Fibroblast of skin of scalp (primary cell): ENCODE measurements at regions not wholly inside any gene's neighbourhood (a gene's known extent, or its start where the extent isn't known, plus 50 kb on each side); places are given as distances from the start of the nearest gene placed in this dataset.

ENCODE experiments used
- DNase-seq: peaks from one replicate; pipeline ENCODE4 v3.0.0-alpha.2; 2013

DNA sequence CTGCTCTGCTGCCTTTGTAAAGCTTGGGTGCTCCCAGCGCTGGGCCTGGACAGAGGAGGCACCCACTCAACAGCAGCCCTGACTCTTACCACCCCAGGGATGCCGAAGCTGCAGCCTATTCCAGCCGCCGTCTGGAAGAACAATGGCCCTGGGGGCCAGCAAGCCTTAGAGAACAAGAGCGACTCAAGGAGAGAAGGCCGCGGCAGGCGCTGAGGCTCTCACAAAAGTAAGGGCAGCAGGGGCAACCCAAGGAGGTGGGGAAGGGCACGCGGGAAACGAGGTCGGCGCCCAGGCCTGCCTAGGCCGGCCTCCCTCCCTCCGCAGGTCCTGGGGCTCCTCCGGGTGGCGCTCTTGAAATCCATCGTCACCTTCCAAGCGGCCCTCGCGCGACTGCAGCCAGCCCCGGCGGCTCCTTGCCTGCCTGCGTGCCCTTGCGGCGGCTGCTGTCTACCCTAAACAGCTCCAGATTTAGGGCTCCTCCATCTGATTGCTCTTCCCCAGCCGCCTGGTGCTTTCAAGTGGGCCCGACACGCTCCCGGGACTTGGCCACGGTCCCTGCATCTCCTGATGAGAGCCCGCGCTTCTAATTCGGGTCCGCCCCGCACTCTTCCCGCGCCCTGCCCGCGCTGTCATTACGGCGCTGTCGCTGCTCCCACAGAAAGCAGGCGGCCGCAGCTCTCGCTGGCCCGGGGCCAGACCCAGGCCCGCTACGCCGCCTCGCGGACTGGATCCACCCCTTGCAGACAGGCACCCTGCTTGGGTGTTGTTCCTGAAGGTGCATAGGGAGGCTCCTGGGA, 213.3 kb downstream of the SEMA6A start:
- peak; percentile 21 for DNase-seq

GRCh38 chr5:116360008-116360853, 214.4 kb downstream of the SEMA6A start:
- peak; percentile 7 for DNase-seq

GRCh38 chr5:116359592-116359991, 215.0 kb downstream of the SEMA6A start:
- no peak for DNase-seq

- DNase-seq: no peak
These were observed 215.7 kb downstream of the SEMA6A start for GRCh38 chr5:116358911-116359418.

- no peak for DNase-seq
These were observed 216.6 kb downstream of the SEMA6A start for GRCh38 chr5:116358015-116358523.

- DNase-seq: no peak
These were observed 218.6 kb downstream of the SEMA6A start for GRCh38 chr5:116355819-116356601.

DNA sequence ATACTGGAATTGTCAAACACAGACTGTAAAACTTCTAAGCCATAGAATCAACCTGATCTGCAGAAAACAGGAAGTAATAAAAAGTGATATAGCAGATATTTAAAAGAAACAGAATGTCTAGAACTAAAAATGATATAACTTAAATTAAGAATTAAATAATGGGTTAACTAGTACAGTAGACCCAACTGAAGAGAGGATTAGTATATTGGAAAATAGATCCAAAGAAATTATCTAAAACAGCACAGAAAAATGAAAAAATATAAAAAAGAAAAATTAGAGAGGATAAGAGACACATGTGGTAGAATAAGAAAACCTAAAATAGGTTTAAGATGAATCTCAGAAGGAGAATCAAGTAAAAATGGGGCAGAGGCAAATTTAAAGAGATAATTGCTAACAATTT, 219.9 kb downstream of the SEMA6A start:
- DNase-seq: no peak

- DNase-seq: no peak
These were observed 227.0 kb downstream of the SEMA6A start for GRCh38 chr5:116347657-116348056.

DNA sequence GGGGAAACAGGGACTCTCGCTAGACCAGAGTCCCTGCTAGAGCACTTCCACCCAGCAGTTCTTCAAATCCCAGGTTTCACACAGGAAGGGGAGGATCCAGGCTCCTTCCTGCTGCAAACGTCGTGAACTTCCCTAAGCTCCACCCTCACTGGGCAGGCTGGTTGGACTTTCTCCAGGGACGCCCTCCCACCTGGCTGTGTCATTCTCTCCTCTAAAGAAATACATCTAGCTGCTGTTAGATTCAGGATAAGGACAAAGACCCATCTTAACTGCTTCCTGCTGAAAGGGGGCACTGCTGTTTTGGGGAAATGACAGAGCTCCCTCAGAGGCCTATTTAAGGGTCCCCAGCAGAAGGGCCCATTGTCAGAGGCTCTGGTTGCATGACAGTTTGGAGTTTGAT, 230.7 kb downstream of the SEMA6A start:
- no peak for DNase-seq
